HepG2 (cell line): ENCODE measurements at regions not wholly inside any gene's neighbourhood (a gene's known extent, or its start where the extent isn't known, plus 50 kb on each side); places are given as distances from the start of the nearest gene placed in this dataset.

ENCODE experiments used
- ATAC-seq: fragments of 200-7000 bp; cut with Tn5 transposase; 3 replicates; pipeline ENCODE4 v1.9.1; 2020; ENCODE audit warnings: mild to moderate bottlenecking, moderate library complexity
- BruUV-seq: library from RNA; stranded (reverse); fragments of 400-500 nt; replicated peaks from 2 replicates; lab custom pipeline; 2021; lab: Mats Ljungman, UMichigan
- CTCF ChIA-PET: fragments of 300-600 bp; formaldehyde crosslinking; extraction: SDS; loops from one replicate; lab custom pipeline; 2021; ENCODE audit warnings: low total read pairs, inconsistent platforms, low intra/inter-chr PET ratio; lab: Yijun Ruan, JAX
- POLR2A ChIA-PET: fragments of 350-600 bp; sonication (Branson Sonifier 250); formaldehyde crosslinking; loops from one replicate; lab custom pipeline; 2020; ENCODE audit warnings: antibody characterized with exemption, inconsistent platforms; lab: Yijun Ruan, JAX
- DNase-seq: peaks from one replicate; pipeline ENCODE4 v3.0.0-alpha.2; 2015; ENCODE audit warnings: low spot score
- FAIRE-seq: peaks from 3 replicates; lab custom pipeline; 2011; peaks lifted over from hg19 to GRCh38; lab: Jason Lieb, UNC
- H2AFZ ChIP-seq: one replicate; pipeline ENCODE4 v1.6.1; 2011; ENCODE audit warnings: low read length, inconsistent platforms
- H3K27ac ChIP-seq: fragments of 300-600 bp; 3 replicates; pipeline ENCODE4 v1.8.0; 2011; ENCODE audit warnings: mixed run types, mild to moderate bottlenecking, mixed read lengths, low read length, inconsistent platforms; ENCODE audit not compliant: insufficient read depth; ENCODE audit errors: extremely low read length
- H3K27me3 ChIP-seq, 2 experiments: fragments of 200-600 bp in 1 of 2; 2 replicates in 1 of 2; 3 replicates in 1 of 2; pipeline versions ENCODE4 v1.6.0 to v1.8.0; 2011; ENCODE audit warnings: low read length in 2 of 2, mild to moderate bottlenecking in 2 of 2, moderate library complexity in 2 of 2, inconsistent platforms in 1 of 2; ENCODE audit not compliant: insufficient read depth in 2 of 2, control insufficient read depth in 1 of 2
- H3K36me3 ChIP-seq, 2 experiments: fragments of 200-600 bp in 1 of 2; replicated peaks in 1 of 2; 2 replicates in 1 of 2; 3 replicates in 1 of 2; pipeline versions ENCODE4 v1.5.1 to v1.8.0; 2011; ENCODE audit warnings: low read length in 2 of 2, inconsistent platforms in 1 of 2; ENCODE audit not compliant: insufficient read depth in 2 of 2, control insufficient read depth in 1 of 2
- H3K4me1 ChIP-seq: 2 replicates; pipeline ENCODE4 v1.5.1; 2012; ENCODE audit warnings: low read length, inconsistent platforms; ENCODE audit not compliant: insufficient read depth
- H3K4me2 ChIP-seq: 2 replicates; pipeline ENCODE4 v1.6.0; 2011; ENCODE audit warnings: low read depth, low read length, inconsistent platforms
- H3K4me3 ChIP-seq, 3 experiments: fragments of 200-600 bp in 1 of 3; sonication (generic), shearing (Covaris generic) in 1 of 3; replicated peaks in 1 of 3; 2 replicates each; pipeline ENCODE4 v1.5.1; 2011 to 2016; ENCODE audit warnings: low read length in 3 of 3, inconsistent platforms in 2 of 3, low read depth in 2 of 3, mild to moderate bottlenecking in 2 of 3, control low read depth in 1 of 3, mixed read lengths in 1 of 3; ENCODE audit not compliant: insufficient read depth in 1 of 3
- H3K79me2 ChIP-seq: one replicate; pipeline ENCODE4 v1.6.1; 2011; ENCODE audit warnings: low read length, inconsistent platforms; ENCODE audit not compliant: insufficient read depth
- H3K9ac ChIP-seq: 2 replicates; pipeline ENCODE4 v1.6.0; 2011; ENCODE audit warnings: mild to moderate bottlenecking, low read depth, low read length, inconsistent platforms; ENCODE audit not compliant: insufficient read depth
- H3K9me3 ChIP-seq: 2 replicates; pipeline ENCODE4 v1.5.1; 2012; ENCODE audit warnings: mild to moderate bottlenecking, low read length
- H4K20me1 ChIP-seq: 2 replicates; pipeline ENCODE4 v1.6.0; 2011; ENCODE audit warnings: inconsistent platforms, mild to moderate bottlenecking, low read length, moderate library complexity; ENCODE audit not compliant: insufficient read depth
- MATR3 ChIP-seq: sonication (generic); formaldehyde crosslinking; IDR thresholded peaks from 2 replicates; pipeline ENCODE4 v1.4.0; 2020; ENCODE audit warnings: missing genetic modification reagents
- MXD4 ChIP-seq: IDR thresholded peaks from 2 replicates; pipeline ENCODE4 v1.6.1; 2016; ENCODE audit warnings: mild to moderate bottlenecking, missing biosample characterization, missing genetic modification reagents
- NR2F1 ChIP-seq, 2 experiments: fragments of 450-650 bp in 1 of 2; formaldehyde crosslinking in 1 of 2; IDR thresholded peaks; 2 replicates each; pipeline versions ENCODE4 v1.5.0 to v1.6.1; 2016 to 2020; ENCODE audit warnings: mild to moderate bottlenecking in 1 of 2, missing compliant biosample characterization in 1 of 2, missing genetic modification reagents in 1 of 2, moderate library complexity in 1 of 2
- ZNF180 ChIP-seq: sonication (generic); formaldehyde crosslinking; IDR thresholded peaks from 2 replicates; pipeline ENCODE4 v1.4.0; 2020; ENCODE audit warnings: low read depth, missing genetic modification reagents, borderline replicate concordance
- ZNF501 ChIP-seq: sonication (generic); formaldehyde crosslinking; IDR thresholded peaks from 2 replicates; pipeline ENCODE4 v1.5.1; 2020; ENCODE audit warnings: mild to moderate bottlenecking, moderate library complexity, missing genetic modification reagents
- ZNF746 ChIP-seq: sonication (generic); formaldehyde crosslinking; IDR thresholded peaks from 2 replicates; pipeline ENCODE4 v1.8.0; 2022; ENCODE audit warnings: mild to moderate bottlenecking, missing genetic modification reagents
- ZNF768 ChIP-seq: sonication (generic); formaldehyde crosslinking; IDR thresholded peaks from 2 replicates; pipeline ENCODE4 v1.4.0; 2020; ENCODE audit warnings: missing genetic modification reagents
- ZNF792 ChIP-seq: IDR thresholded peaks from 2 replicates; pipeline ENCODE4 v1.6.1; 2016
- WGBS: methylation state at CpG from one replicate; pipeline ENCODE4 v1.1.6; 2017; ENCODE audit warnings: low lambda C conversion rate; 5-methylcytosine and 5-hydroxymethylcytosine counted together
- in situ Hi-C: cut with HindIII; loops from 2 replicates; pipeline ENCODE4 v1.10.0; 2017; ENCODE audit warnings: low pct_unique_long_range_greater_than_20kb; ENCODE audit not compliant: extremely low pct_ligation_motif_present
- intact Hi-C: fragments of 100-400 bp; cut with micrococcal nuclease; formaldehyde crosslinking; loops from one replicate; pipeline ENCODE4 v1.10.0; 2022; ENCODE audit not compliant: unreplicated experiment
- TF ChIP-seq, protein P1 (sequence below): sonication (generic); formaldehyde crosslinking; IDR thresholded peaks from 2 replicates; pipeline ENCODE4 v1.4.0; 2020; ENCODE audit warnings: low read depth, mild to moderate bottlenecking, missing genetic modification reagents
- TF ChIP-seq, protein P2 (sequence below): sonication (generic); IDR thresholded peaks from 2 replicates; pipeline ENCODE4 v1.6.1; 2016; ENCODE audit warnings: low read depth, borderline replicate concordance
- TF ChIP-seq, protein P3 (sequence below): sonication (generic); formaldehyde crosslinking; IDR thresholded peaks from 2 replicates; pipeline ENCODE4 v1.4.0; 2020; ENCODE audit warnings: missing genetic modification reagents, mild to moderate bottlenecking, borderline replicate concordance

- TF ChIP-seq, protein P1, sequence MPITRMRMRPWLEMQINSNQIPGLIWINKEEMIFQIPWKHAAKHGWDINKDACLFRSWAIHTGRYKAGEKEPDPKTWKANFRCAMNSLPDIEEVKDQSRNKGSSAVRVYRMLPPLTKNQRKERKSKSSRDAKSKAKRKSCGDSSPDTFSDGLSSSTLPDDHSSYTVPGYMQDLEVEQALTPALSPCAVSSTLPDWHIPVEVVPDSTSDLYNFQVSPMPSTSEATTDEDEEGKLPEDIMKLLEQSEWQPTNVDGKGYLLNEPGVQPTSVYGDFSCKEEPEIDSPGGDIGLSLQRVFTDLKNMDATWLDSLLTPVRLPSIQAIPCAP (CRISPR knock-in tag), result no peak
- TF ChIP-seq, protein P2, sequence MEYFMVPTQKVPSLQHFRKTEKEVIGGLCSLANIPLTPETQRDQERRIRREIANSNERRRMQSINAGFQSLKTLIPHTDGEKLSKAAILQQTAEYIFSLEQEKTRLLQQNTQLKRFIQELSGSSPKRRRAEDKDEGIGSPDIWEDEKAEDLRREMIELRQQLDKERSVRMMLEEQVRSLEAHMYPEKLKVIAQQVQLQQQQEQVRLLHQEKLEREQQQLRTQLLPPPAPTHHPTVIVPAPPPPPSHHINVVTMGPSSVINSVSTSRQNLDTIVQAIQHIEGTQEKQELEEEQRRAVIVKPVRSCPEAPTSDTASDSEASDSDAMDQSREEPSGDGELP, result no peak
- TF ChIP-seq, protein P3, sequence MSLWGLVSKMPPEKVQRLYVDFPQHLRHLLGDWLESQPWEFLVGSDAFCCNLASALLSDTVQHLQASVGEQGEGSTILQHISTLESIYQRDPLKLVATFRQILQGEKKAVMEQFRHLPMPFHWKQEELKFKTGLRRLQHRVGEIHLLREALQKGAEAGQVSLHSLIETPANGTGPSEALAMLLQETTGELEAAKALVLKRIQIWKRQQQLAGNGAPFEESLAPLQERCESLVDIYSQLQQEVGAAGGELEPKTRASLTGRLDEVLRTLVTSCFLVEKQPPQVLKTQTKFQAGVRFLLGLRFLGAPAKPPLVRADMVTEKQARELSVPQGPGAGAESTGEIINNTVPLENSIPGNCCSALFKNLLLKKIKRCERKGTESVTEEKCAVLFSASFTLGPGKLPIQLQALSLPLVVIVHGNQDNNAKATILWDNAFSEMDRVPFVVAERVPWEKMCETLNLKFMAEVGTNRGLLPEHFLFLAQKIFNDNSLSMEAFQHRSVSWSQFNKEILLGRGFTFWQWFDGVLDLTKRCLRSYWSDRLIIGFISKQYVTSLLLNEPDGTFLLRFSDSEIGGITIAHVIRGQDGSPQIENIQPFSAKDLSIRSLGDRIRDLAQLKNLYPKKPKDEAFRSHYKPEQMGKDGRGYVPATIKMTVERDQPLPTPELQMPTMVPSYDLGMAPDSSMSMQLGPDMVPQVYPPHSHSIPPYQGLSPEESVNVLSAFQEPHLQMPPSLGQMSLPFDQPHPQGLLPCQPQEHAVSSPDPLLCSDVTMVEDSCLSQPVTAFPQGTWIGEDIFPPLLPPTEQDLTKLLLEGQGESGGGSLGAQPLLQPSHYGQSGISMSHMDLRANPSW (CRISPR knock-in tag), result no peak
- no peak for TF ChIP-seq NR2F1 (CRISPR knock-in tag; IDR thresholded peaks at IDR 0.05)
- TF ChIP-seq ZNF501 (CRISPR knock-in tag), result no peak
These were observed 86.7 kb upstream of the ELAC2 start (continued) for GRCh38 chr17:13104576-13104975.

DNA sequence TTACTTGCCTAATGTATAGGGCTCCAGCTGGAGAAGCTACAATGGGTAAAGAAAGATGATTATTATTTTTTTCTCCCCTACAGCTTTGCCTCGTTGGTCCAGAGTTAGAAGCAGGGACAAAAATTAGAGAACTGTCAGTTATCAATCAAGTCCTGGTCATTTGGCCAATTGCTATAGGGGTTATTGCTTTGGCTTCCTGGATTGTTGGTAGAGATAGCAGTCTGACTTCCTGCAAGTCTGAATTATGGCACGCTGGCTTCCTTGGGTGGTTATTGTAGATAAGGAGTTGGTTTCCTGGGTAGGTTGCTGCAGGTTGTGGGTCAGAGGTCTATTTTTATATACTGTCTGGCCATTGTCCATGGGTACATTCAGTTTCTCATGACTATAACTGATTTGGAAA is 84.7 kb upstream of the ELAC2 start:
- H3K27me3 ChIP-seq, result 0 out of 5 replicates have a peak, but pooled peaks cover 0 to 2% of the 10 kb centered on the region in 2 experiments
- peaks cover 5% of the 10 kb centered on the region; the same call in 1 of the 2 replicates for H3K9me3 ChIP-seq
- ATAC-seq, result no peak
- TF ChIP-seq MATR3 (CRISPR knock-in tag) (no peak), ZNF180 (CRISPR knock-in tag) (no peak), ZNF768 (CRISPR knock-in tag) (no peak), MXD4 (CRISPR knock-in tag) (no peak), ZNF746 (CRISPR knock-in tag) (no peak), ZNF792 (CRISPR knock-in tag) (peak; percentile 90)
- H2AFZ ChIP-seq, result no peak overlapping the region
- H3K79me2 ChIP-seq, result no peaks in the 10 kb centered on the region
- H3K27ac ChIP-seq, result no peak overlapping the region
- H3K4me1 ChIP-seq, result peaks cover 35% of the 10 kb centered on the region
- H3K4me2 ChIP-seq, result no peak overlapping the region
- H3K36me3 ChIP-seq, result no peaks in the 10 kb centered on the region
- no TSS peak for BruUV-seq
- ChIA-PET POLR2A (no interaction called here), CTCF (no interaction called here)
- no peak overlapping the region for H3K9ac ChIP-seq
- WGBS, result 0% methylated on average over 2 of the region's 2 CpGs
- no peak overlapping the region for H3K4me3 ChIP-seq
- no peak for FAIRE-seq
- no peaks in the 10 kb centered on the region for H4K20me1 ChIP-seq
- in situ Hi-C loops, result no loop called here
- intact Hi-C loops, result no loop called here
- DNase-seq, result no peak
